HCT116 (cell line): ENCODE measurements at regions not wholly inside any gene's neighbourhood (a gene's known extent, or its start where the extent isn't known, plus 50 kb on each side); places are given as distances from the start of the nearest gene placed in this dataset.

Experiments
- ATAC-seq: fragments of 200-7000 bp; cut with Tn5 transposase; 2 replicates; pipeline ENCODE4 v1.9.1; 2020; ENCODE audit warnings: mild to moderate bottlenecking, moderate library complexity
- BruUV-seq: library from RNA; stranded (reverse); fragments of 400-500 nt; replicated peaks from 2 replicates; lab custom pipeline; 2021; lab: Mats Ljungman, UMichigan
- CTCF ChIA-PET: fragments of 300-600 bp; sonication (Branson Sonifier 250); formaldehyde crosslinking; loops from one replicate; lab custom pipeline; 2021; ENCODE audit warnings: antibody characterized with exemption; lab: Charles Lee
- POLR2A ChIA-PET: fragments of 300-600, 350-600 bp; sonication (Branson Sonifier 250); formaldehyde crosslinking; loops from one replicate; lab custom pipeline; 2021; ENCODE audit warnings: antibody characterized with exemption; lab: Charles Lee
- RAD21 ChIA-PET, 2 experiments: fragments of 300-600 bp; sonication (Branson Sonifier 250); formaldehyde crosslinking; loops; one replicate each; lab custom pipeline; 2023; ENCODE audit warnings: low total read pairs in 2 of 2; ENCODE audit not compliant: uncharacterized antibody in 2 of 2, unreplicated experiment in 2 of 2, low non-redundant PET in 1 of 2; lab: Charles Lee
- DNase-seq: peaks from one replicate; pipeline ENCODE4 v3.0.0-alpha.2; 2010; ENCODE audit warnings: low read depth, low spot score
- H2AFZ ChIP-seq: fragments of 200-600 bp; shearing (Covaris generic), sonication (generic); 2 replicates; pipeline ENCODE4 v1.6.1; 2017; ENCODE audit warnings: low read depth, mixed run types, mixed read lengths, antibody characterized with exemption, low read length; ENCODE audit not compliant: poor library complexity, severe bottlenecking
- H3K27ac ChIP-seq: 2 replicates; pipeline ENCODE4 v1.5.1; 2012; ENCODE audit warnings: low read depth, low read length
- H3K27me3 ChIP-seq: fragments of 200-600 bp; sonication (generic); 2 replicates; pipeline ENCODE4 v1.6.1; 2016; ENCODE audit warnings: mixed run types, low read length, mixed read lengths; ENCODE audit not compliant: insufficient read depth
- H3K36me3 ChIP-seq, 2 experiments: fragments of 200-500 bp in 1 of 2; fragments of 200-600 bp in 1 of 2; sonication (Bioruptor generic) in 1 of 2; sonication (generic) in 1 of 2; 2 replicates each; pipeline versions ENCODE4 v1.5.1 to v1.6.1; 2014 to 2016; ENCODE audit warnings: low read length in 2 of 2, inconsistent platforms in 1 of 2, mixed read lengths in 1 of 2, mixed run types in 1 of 2; ENCODE audit not compliant: insufficient read depth in 2 of 2, control insufficient read depth in 1 of 2
- H3K4me1 ChIP-seq, 2 experiments: fragments of 200-600 bp in 1 of 2; sonication (generic) in 1 of 2; 2 replicates each; pipeline versions ENCODE4 v1.5.1 to v1.6.1; 2012 to 2017; ENCODE audit warnings: low read length in 2 of 2, inconsistent platforms in 1 of 2, mild to moderate bottlenecking in 1 of 2, mixed read lengths in 1 of 2, mixed run types in 1 of 2, moderate library complexity in 1 of 2; ENCODE audit not compliant: insufficient read depth in 2 of 2, control insufficient read depth in 1 of 2
- H3K4me2 ChIP-seq: fragments of 200-600 bp; sonication (generic); 2 replicates; pipeline ENCODE4 v1.6.1; 2017; ENCODE audit warnings: mixed run types, low read length, mixed read lengths
- H3K4me3 ChIP-seq, 2 experiments: fragments of 200-600 bp in 1 of 2; sonication (generic) in 1 of 2; replicated peaks in 1 of 2; 2 replicates each; pipeline ENCODE4 v1.5.1; 2011 to 2016; ENCODE audit warnings: low read length in 2 of 2, control low read depth in 1 of 2, low read depth in 1 of 2, mild to moderate bottlenecking in 1 of 2, mixed read lengths in 1 of 2, mixed run types in 1 of 2
- H3K79me2 ChIP-seq: fragments of 200-600 bp; sonication (generic); 2 replicates; pipeline ENCODE4 v1.6.1; 2017; ENCODE audit warnings: mild to moderate bottlenecking, mixed run types, low read length, moderate library complexity, mixed read lengths; ENCODE audit not compliant: insufficient read depth
- H3K9ac ChIP-seq: fragments of 200-600 bp; sonication (generic); 2 replicates; pipeline ENCODE4 v1.6.1; 2016; ENCODE audit warnings: low read length, mixed read lengths
- H3K9me2 ChIP-seq: fragments of 200-600 bp; sonication (generic), shearing (Covaris generic); 2 replicates; pipeline ENCODE4 v1.6.1; 2017; ENCODE audit warnings: mixed run types, mild to moderate bottlenecking, moderate library complexity; ENCODE audit not compliant: insufficient read depth
- H3K9me3 ChIP-seq, 2 experiments: fragments of 200-500 bp in 1 of 2; fragments of 200-600 bp in 1 of 2; sonication (Bioruptor generic) in 1 of 2; sonication (generic) in 1 of 2; 2 replicates each; pipeline ENCODE4 v1.6.1; 2014 to 2017; ENCODE audit warnings: low read length in 2 of 2, mixed read lengths in 2 of 2, inconsistent platforms in 1 of 2, low read depth in 1 of 2, mild to moderate bottlenecking in 1 of 2, mixed run types in 1 of 2, moderate library complexity in 1 of 2; ENCODE audit not compliant: control insufficient read depth in 1 of 2, insufficient read depth in 1 of 2
- H4K20me1 ChIP-seq: fragments of 200-600 bp; sonication (generic), shearing (Covaris generic); 2 replicates; pipeline ENCODE4 v1.6.1; 2017; ENCODE audit warnings: mixed run types, mild to moderate bottlenecking, moderate library complexity; ENCODE audit not compliant: insufficient read depth
- CEBPB ChIP-seq: IDR thresholded peaks from 2 replicates; pipeline ENCODE4 v1.6.1; 2012; ENCODE audit warnings: low read depth
- EGR1 ChIP-seq: IDR thresholded peaks from 2 replicates; pipeline ENCODE4 v1.6.1; 2012; ENCODE audit warnings: low read depth
- EZH2 ChIP-seq: fragments of 200-600 bp; sonication (generic); IDR thresholded peaks from 2 replicates; pipeline ENCODE4 v1.6.1; 2017; ENCODE audit warnings: antibody characterized with exemption, mixed run types
- FOSL1 ChIP-seq: IDR thresholded peaks from 2 replicates; pipeline ENCODE4 v1.6.1; 2012; ENCODE audit warnings: low read depth
- JUND ChIP-seq: IDR thresholded peaks from 2 replicates; pipeline ENCODE4 v1.6.1; 2012
- POLR2A ChIP-seq: IDR thresholded peaks from 2 replicates; pipeline ENCODE4 v1.7.0; 2011; ENCODE audit warnings: borderline replicate concordance; ENCODE audit not compliant: insufficient read depth, insufficient read length; ENCODE audit errors: extremely low read depth
- POLR2AphosphoS5 ChIP-seq: IDR thresholded peaks from 2 replicates; pipeline ENCODE4 v1.6.1; 2011; ENCODE audit warnings: mild to moderate bottlenecking, low read depth, low read length, moderate library complexity
- SIN3A ChIP-seq: IDR thresholded peaks from 2 replicates; pipeline ENCODE4 v1.6.1; 2012; ENCODE audit warnings: low read depth
- SP1 ChIP-seq: IDR thresholded peaks from 2 replicates; pipeline ENCODE4 v1.6.1; 2012; ENCODE audit warnings: low read depth
- TCF7L2 ChIP-seq: IDR thresholded peaks from 2 replicates; pipeline ENCODE4 v1.7.0; 2011; ENCODE audit warnings: borderline replicate concordance, inconsistent platforms; ENCODE audit not compliant: insufficient read depth, insufficient read length; ENCODE audit errors: extremely low read depth
- YY1 ChIP-seq: IDR thresholded peaks from 2 replicates; pipeline ENCODE4 v1.6.1; 2011; ENCODE audit warnings: low read length, low read depth, moderate library complexity, mild to moderate bottlenecking; ENCODE audit not compliant: insufficient replicate concordance; ENCODE audit errors: extremely low read depth
- ZNF274 ChIP-seq: fragments of 200-500 bp; sonication (Bioruptor generic); IDR thresholded peaks from 2 replicates; pipeline ENCODE4 v1.6.1; 2014; ENCODE audit warnings: mild to moderate bottlenecking, low read depth, low read length, inconsistent platforms
- intact Hi-C: fragments of 100-400 bp; cut with micrococcal nuclease; formaldehyde crosslinking; loops from 2 replicates; pipeline ENCODE4 v1.10.0; 2022
- TF ChIP-seq, protein P1 (sequence below): IDR thresholded peaks from 2 replicates; pipeline ENCODE4 v1.6.1; 2011; ENCODE audit warnings: mild to moderate bottlenecking, low read length, moderate library complexity; ENCODE audit not compliant: insufficient replicate concordance; ENCODE audit errors: extremely low read depth
- TF ChIP-seq, protein P2 (sequence below): IDR thresholded peaks from 2 replicates; pipeline ENCODE4 v1.6.1; 2012; ENCODE audit warnings: low read depth
- TF ChIP-seq, protein P3 (sequence below), 3 experiments: fragments of 200-600 bp in 1 of 3; sonication (generic) in 1 of 3; IDR thresholded peaks in 2 of 3; conservative IDR thresholded peaks in 1 of 3; 2 replicates each; pipeline ENCODE4 v1.5.1; 2012 to 2017; ENCODE audit warnings: low read depth in 2 of 3, low read length in 2 of 3, antibody characterized with exemption in 1 of 3, borderline replicate concordance in 1 of 3, control low read depth in 1 of 3, mild to moderate bottlenecking in 1 of 3, mixed read lengths in 1 of 3, mixed run types in 1 of 3, moderate library complexity in 1 of 3; ENCODE audit not compliant: insufficient read depth in 1 of 3

DNA sequence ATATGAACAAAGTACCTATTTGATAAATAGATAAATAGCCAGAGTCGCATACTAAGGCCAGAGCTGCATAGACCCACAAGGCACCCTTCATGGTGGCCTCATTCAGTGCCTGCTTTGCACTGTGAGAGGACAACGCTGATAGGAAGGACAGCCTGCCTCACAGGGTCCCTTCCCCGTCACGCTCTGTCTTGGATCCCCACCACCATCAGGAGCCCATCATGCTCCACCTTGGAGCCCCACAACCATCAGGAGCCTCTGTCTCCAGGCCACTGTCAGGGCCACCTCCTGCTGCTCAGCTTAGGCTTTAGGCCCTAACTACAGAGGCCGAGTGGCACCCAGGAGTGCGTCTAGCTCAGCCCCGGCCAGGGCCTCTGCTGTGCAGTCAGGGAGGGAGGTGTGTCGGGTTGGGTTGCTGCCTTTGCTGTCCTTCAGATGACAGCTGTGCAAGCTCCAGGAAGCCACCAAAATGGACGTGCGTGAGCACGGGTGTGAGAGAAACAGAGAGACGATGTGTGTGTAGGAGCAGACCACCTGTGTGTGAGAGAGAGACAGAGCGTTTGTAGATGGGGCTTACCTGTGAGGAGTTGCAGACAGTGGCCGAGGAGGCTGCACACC is 516.9 kb downstream of the GLRX3 start (continued):
- TF ChIP-seq, protein P1, sequence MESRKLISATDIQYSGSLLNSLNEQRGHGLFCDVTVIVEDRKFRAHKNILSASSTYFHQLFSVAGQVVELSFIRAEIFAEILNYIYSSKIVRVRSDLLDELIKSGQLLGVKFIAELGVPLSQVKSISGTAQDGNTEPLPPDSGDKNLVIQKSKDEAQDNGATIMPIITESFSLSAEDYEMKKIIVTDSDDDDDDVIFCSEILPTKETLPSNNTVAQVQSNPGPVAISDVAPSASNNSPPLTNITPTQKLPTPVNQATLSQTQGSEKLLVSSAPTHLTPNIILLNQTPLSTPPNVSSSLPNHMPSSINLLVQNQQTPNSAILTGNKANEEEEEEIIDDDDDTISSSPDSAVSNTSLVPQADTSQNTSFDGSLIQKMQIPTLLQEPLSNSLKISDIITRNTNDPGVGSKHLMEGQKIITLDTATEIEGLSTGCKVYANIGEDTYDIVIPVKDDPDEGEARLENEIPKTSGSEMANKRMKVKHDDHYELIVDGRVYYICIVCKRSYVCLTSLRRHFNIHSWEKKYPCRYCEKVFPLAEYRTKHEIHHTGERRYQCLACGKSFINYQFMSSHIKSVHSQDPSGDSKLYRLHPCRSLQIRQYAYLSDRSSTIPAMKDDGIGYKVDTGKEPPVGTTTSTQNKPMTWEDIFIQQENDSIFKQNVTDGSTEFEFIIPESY, result no peak

DNA sequence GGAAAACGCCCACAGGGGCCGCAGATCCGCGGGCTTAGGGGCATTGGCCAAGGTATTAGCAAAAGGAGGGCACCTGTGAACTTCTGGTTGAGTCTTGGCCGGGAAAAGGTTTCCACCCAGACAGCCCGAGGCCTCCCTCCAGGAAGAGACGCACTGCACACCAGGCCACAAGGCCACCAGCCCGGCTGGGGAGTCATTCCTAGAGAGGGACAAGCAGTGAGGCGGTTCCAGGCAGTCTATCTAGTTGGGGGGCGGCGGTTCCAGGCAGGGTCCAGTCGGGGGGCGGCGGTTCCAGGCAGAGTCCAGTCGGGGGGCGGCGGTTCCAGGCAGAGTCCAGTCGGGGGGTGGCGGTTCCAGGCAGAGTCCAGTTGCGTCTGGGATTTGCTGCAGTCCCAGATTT is 518.5 kb downstream of the GLRX3 start:
- no peaks in the 10 kb centered on the region for H3K9me2 ChIP-seq
- DNase-seq, result no peak
- intact Hi-C loops, result no loop called here
- TF ChIP-seq FOSL1 (no peak), POLR2A (no peak), EZH2 (no peak), SIN3A (no peak), POLR2AphosphoS5 (no peak), YY1 (no peak), ZNF274 (no peak), CEBPB (no peak), TCF7L2 (no peak), EGR1 (no peak), SP1 (no peak), JUND (no peak)
- TF ChIP-seq, protein P2, sequence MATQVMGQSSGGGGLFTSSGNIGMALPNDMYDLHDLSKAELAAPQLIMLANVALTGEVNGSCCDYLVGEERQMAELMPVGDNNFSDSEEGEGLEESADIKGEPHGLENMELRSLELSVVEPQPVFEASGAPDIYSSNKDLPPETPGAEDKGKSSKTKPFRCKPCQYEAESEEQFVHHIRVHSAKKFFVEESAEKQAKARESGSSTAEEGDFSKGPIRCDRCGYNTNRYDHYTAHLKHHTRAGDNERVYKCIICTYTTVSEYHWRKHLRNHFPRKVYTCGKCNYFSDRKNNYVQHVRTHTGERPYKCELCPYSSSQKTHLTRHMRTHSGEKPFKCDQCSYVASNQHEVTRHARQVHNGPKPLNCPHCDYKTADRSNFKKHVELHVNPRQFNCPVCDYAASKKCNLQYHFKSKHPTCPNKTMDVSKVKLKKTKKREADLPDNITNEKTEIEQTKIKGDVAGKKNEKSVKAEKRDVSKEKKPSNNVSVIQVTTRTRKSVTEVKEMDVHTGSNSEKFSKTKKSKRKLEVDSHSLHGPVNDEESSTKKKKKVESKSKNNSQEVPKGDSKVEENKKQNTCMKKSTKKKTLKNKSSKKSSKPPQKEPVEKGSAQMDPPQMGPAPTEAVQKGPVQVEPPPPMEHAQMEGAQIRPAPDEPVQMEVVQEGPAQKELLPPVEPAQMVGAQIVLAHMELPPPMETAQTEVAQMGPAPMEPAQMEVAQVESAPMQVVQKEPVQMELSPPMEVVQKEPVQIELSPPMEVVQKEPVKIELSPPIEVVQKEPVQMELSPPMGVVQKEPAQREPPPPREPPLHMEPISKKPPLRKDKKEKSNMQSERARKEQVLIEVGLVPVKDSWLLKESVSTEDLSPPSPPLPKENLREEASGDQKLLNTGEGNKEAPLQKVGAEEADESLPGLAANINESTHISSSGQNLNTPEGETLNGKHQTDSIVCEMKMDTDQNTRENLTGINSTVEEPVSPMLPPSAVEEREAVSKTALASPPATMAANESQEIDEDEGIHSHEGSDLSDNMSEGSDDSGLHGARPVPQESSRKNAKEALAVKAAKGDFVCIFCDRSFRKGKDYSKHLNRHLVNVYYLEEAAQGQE, result no peak
- TF ChIP-seq, protein P1, result no peak
- TF ChIP-seq, protein P3, sequence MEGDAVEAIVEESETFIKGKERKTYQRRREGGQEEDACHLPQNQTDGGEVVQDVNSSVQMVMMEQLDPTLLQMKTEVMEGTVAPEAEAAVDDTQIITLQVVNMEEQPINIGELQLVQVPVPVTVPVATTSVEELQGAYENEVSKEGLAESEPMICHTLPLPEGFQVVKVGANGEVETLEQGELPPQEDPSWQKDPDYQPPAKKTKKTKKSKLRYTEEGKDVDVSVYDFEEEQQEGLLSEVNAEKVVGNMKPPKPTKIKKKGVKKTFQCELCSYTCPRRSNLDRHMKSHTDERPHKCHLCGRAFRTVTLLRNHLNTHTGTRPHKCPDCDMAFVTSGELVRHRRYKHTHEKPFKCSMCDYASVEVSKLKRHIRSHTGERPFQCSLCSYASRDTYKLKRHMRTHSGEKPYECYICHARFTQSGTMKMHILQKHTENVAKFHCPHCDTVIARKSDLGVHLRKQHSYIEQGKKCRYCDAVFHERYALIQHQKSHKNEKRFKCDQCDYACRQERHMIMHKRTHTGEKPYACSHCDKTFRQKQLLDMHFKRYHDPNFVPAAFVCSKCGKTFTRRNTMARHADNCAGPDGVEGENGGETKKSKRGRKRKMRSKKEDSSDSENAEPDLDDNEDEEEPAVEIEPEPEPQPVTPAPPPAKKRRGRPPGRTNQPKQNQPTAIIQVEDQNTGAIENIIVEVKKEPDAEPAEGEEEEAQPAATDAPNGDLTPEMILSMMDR (IDR thresholded peaks at IDR 0.05 in 2 of 3, conservative IDR thresholded peaks at IDR 0.05 in 1 of 3; ENCODE audit: borderline replicate concordance in 1 of 3, insufficient read depth in 1 of 3, low read depth in 2 of 3, low read length in 2 of 3), result no peak
- TF ChIP-seq, all 23 proteins: peak for 0
- ChIA-PET CTCF (no interaction called here), POLR2A (no interaction called here), RAD21 (no interaction called here)
- Histone ChIP-seq H3K79me2 (no peaks in the 10 kb centered on the region), H3K4me1 (no peaks in the 10 kb centered on the region), H3K27me3 (no peaks in the 10 kb centered on the region), H4K20me1 (no peaks in the 10 kb centered on the region), H3K27ac (no peak overlapping the region), H3K9ac (no peak overlapping the region), H2AFZ (no peak overlapping the region), H3K36me3 (no peaks in the 10 kb centered on the region), H3K4me2 (no peak overlapping the region), H3K9me3 (no peaks in the 10 kb centered on the region), H3K4me3 (no peak overlapping the region)
- no peak for ATAC-seq
- BruUV-seq, result no TSS peak
